Prostate gland (tissue), 2 donors: ENCODE measurements at regions not wholly inside any gene's neighbourhood (a gene's known extent, or its start where the extent isn't known, plus 50 kb on each side); places are given as distances from the start of the nearest gene placed in this dataset.
"Not testable (repeated sequence)": the region's sequence is repeated elsewhere in the genome, so short reads cannot be mapped to it uniquely, and the experiment has no call there.

Experiments used
- CTCF ChIP-seq, 4 experiments: fragments of 200-600 bp in 2 of 4; fragments of 450-650 bp in 2 of 4; sonication (generic) in 2 of 4; IDR thresholded peaks; 1 replicate in 3 of 4; 2 replicates in 1 of 4; pipeline ENCODE4 v1.5.1; 2016 to 2019; ENCODE audit warnings: antibody characterized with exemption in 4 of 4, mild to moderate bottlenecking in 2 of 4, moderate library complexity in 2 of 4
- POLR2A ChIP-seq: fragments of 450-650 bp; IDR thresholded peaks from one replicate; pipeline ENCODE4 v1.6.1; 2016; ENCODE audit warnings: antibody characterized with exemption, mild to moderate bottlenecking
- POLR2AphosphoS5 ChIP-seq: sonication (generic); formaldehyde crosslinking; IDR thresholded peaks from one replicate; pipeline ENCODE4 v1.6.1; 2017; ENCODE audit warnings: antibody characterized with exemption

GRCh38 chr6:169913745-169914144 is 162.3 kb downstream of the ERMARD start:
- not testable (repeated sequence) for TF ChIP-seq CTCF (IDR thresholded peaks at IDR 0.05); POLR2AphosphoS5; POLR2A
